Upper lobe of left lung (tissue), 4 donors: ENCODE measurements at regions not wholly inside any gene's neighbourhood (a gene's known extent, or its start where the extent isn't known, plus 50 kb on each side); places are given as distances from the start of the nearest gene placed in this dataset.

Experiments used
- CTCF ChIP-seq, 6 experiments: fragments of 450-650 bp in 4 of 6; fragments of 200-600 bp in 2 of 6; sonication (generic) in 2 of 6; IDR thresholded peaks; one replicate each; pipeline ENCODE4 v1.5.1; 2016 to 2019; ENCODE audit warnings: antibody characterized with exemption in 6 of 6
- POLR2AphosphoS5 ChIP-seq, 2 donors: sonication (generic); formaldehyde crosslinking; IDR thresholded peaks; one replicate each; pipeline ENCODE4 v1.5.1; 2017; ENCODE audit warnings: antibody characterized with exemption in 2 of 2

GRCh38 chr2:215567504-215567903 lies 131.6 kb upstream of the FN1 start:
- TF ChIP-seq CTCF (IDR thresholded peaks at IDR 0.05) (no peak), POLR2AphosphoS5 (IDR thresholded peaks at IDR 0.05) (no peak)
